ENCODE measurements at regions not wholly inside any gene's neighbourhood (a gene's known extent, or its start where the extent isn't known, plus 50 kb on each side); places are given as distances from the start of the nearest gene placed in this dataset.

- dilution Hi-C loops (cut with MboI; ENCODE audit: extremely low pct_ligation_motif_present, low sequenced_read_pairs), result no loop called here
- Histone ChIP-seq H4K20me1 (replicated peaks; ENCODE audit: control insufficient read depth, extremely low read depth, insufficient read depth, low read length) (no peaks in the 10 kb centered on the region), H2AFZ (ENCODE audit: low read depth, low read length) (no peak overlapping the region), H3K27me3 (ENCODE audit: control insufficient read depth in 2 of 2, insufficient read depth in 2 of 2, low read length in 2 of 2) (no peaks in the 10 kb centered on the region), H3K4me2 (ENCODE audit: insufficient read depth, low read length) (no peak overlapping the region), H3K9ac (replicated peaks; ENCODE audit: extremely low read depth, insufficient read depth, low read length) (no peak overlapping the region), H3K9me1 (replicated peaks; ENCODE audit: control insufficient read depth, extremely low read depth, insufficient read depth, low read length) (no peaks in the 10 kb centered on the region), H3K4me3 (replicated peaks in 1 of 3; ENCODE audit: insufficient read depth in 1 of 3, low read depth in 1 of 3, low read length in 3 of 3) (no peak overlapping the region), H3K9me3 (replicated peaks; ENCODE audit: control insufficient read depth, insufficient read depth, low read length) (no peaks in the 10 kb centered on the region), H3K4me1 (ENCODE audit: control insufficient read depth, extremely low read depth, insufficient read depth, low read length) (no peaks in the 10 kb centered on the region), H3K79me2 (ENCODE audit: control insufficient read depth, insufficient read depth, low read length) (no peaks in the 10 kb centered on the region), H3K36me3 (ENCODE audit: control insufficient read depth in 2 of 2, extremely low read depth in 1 of 2, insufficient read depth in 2 of 2, low read length in 2 of 2) (no peaks in the 10 kb centered on the region), H3K27ac (ENCODE audit: insufficient read depth, low read depth, low read length) (no peak overlapping the region)
- CTCF ChIA-PET, result no interaction called here
- FAIRE-seq (no peak), DNase-seq (ENCODE audit: low read depth, low spot score) (no peak)
- no TSS peak for BruUV-seq (replicated peaks)
- POLR2A ChIA-PET, result no interaction called here
- intact Hi-C loops (cut with micrococcal nuclease), result no loop called here
- TF ChIP-seq GATA2 (IDR thresholded peaks at IDR 0.05; ENCODE audit: insufficient read depth, insufficient read length, low read depth, low read length) (no peak), POLR2A (IDR thresholded peaks at IDR 0.05; ENCODE audit: low read depth, low read length) (no peak), CTCF (IDR thresholded peaks at IDR 0.05; ENCODE audit: extremely low read depth in 1 of 2, insufficient read depth in 1 of 2, low read depth in 1 of 2, low read length in 2 of 2) (no peak), JUN (IDR thresholded peaks at IDR 0.05; ENCODE audit: borderline replicate concordance, insufficient read depth, insufficient read length, low read depth) (no peak), POLR2AphosphoS5 (IDR thresholded peaks at IDR 0.05; ENCODE audit: insufficient read depth, low read depth, low read length) (no peak), EZH2 (IDR thresholded peaks at IDR 0.05; ENCODE audit: borderline replicate concordance, low read depth, low read length, severe bottlenecking) (no peak), FOS (IDR thresholded peaks at IDR 0.05; ENCODE audit: borderline replicate concordance, insufficient read depth, low read length) (no peak), MYC (IDR thresholded peaks at IDR 0.05; ENCODE audit: low read depth, low read length) (no peak), MAX (IDR thresholded peaks at IDR 0.05; ENCODE audit: insufficient read depth, insufficient read length) (no peak)
These were observed 60.2 kb upstream of the STXBP6 start for GRCh38 chr14:25110106-25110505.
